HG02938 (cell line): ENCODE measurements at regions not wholly inside any gene's neighbourhood (a gene's known extent, or its start where the extent isn't known, plus 50 kb on each side); places are given as distances from the start of the nearest gene placed in this dataset.

Experiments
- ATAC-seq: cut with Tn5 transposase; IDR thresholded peaks from one replicate; pipeline ENCODE4 v1.9.1; 2021; ENCODE audit warnings: mild to moderate bottlenecking, moderate library complexity; ENCODE audit not compliant: unreplicated experiment

GRCh38 chr2:146143971-146144370 lies 1624.1 kb upstream of the ZEB2 start:
- ATAC-seq, result no peak

GRCh38 chr2:146138820-146139219 lies 1618.9 kb upstream of the ZEB2 start:
- no peak for ATAC-seq

DNA sequence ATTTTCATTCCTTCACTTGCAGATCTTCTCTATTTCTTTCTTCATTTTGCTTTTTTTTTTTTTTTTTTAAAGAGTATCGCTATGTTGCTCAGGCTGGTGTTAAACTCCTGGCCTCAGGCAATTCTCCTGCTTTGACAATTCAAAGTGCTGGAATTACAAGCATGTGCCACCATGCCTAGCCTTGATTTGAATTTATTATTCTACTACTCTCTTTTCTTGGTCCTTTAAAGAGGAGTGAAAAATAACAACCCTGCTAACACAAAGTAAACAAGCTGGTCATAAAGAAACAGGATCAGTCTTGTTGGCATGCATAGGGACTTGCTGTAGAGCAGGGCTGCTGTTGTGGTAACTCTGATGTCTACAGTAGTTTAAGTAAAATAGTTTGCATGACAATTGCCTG lies 1615.3 kb upstream of the ZEB2 start:
- no peak for ATAC-seq

DNA sequence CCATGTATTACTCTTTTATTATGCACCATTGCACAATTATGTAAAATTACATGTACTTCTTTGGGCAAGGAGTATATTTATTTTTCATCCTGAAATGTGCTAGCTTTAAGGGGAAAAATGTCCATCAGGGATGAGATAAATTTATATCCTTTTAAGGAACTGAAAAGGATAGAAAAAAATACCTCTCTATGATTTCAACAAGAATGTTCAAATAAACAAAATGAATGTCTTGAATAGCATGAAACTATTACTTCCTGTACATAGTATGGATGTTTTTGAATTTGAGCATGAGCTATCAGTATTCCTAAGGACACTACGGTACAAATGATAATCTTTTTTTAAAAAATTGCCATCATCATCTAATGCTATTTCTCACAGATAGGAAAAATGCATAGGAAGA lies 1611.9 kb upstream of the ZEB2 start:
- no peak for ATAC-seq

DNA sequence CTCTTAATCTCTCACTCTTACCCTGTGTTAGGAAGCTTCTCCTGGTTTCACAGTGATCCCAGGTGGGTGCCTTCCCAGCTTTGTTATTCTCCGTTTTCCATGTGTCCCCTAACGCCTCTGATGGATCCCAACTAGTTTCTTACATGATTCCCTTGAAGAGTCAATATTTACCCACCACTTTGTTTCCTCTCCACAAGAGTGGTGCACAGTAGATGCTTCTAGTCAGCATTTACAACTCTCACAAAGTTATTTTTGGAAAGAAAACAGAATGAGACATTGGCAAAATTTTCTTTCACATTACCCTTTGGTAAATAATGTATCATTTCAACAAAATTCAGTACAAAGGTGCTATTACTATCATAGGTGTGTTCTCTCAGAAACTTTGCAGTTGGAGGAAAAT lies 1611.1 kb upstream of the ZEB2 start:
- ATAC-seq, result no peak

- ATAC-seq, result no peak
Measured at GRCh38 chr2:146130290-146130689, 1610.4 kb upstream of the ZEB2 start.

DNA sequence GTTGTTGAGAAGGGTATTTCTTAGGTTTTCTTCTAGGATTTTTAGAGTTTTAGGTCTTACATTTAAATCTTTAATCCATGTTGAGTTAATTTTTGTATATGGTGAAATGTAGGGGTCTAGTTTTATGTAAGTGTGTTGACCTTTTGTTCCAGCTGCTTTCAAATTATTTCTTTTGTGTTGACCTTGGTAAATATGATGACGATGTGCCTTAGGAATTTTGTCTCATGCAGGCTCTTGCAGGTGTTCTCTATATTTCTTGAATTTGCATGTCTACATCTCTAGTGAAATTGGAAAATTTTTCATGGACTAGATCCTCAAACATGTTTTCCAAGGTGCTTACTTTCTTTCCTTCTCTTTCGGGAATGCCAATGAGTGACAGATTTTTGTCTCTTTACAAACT lies 1609.3 kb upstream of the ZEB2 start:
- no peak for ATAC-seq

- no peak for ATAC-seq
Measured at GRCh38 chr2:146128216-146128615, 1608.3 kb upstream of the ZEB2 start.

- no peak for ATAC-seq
Measured at GRCh38 chr2:146125551-146125950, 1605.6 kb upstream of the ZEB2 start.

- no peak for ATAC-seq
Measured at GRCh38 chr2:146124741-146125140, 1604.8 kb upstream of the ZEB2 start.

- ATAC-seq, result no peak
Measured at GRCh38 chr2:146123714-146124113, 1603.8 kb upstream of the ZEB2 start.

- no peak for ATAC-seq
Measured at GRCh38 chr2:146123256-146123655, 1603.3 kb upstream of the ZEB2 start.

GRCh38 chr2:146119586-146119985 lies 1599.7 kb upstream of the ZEB2 start:
- no peak for ATAC-seq

GRCh38 chr2:146108993-146109392 lies 1589.1 kb upstream of the ZEB2 start:
- no peak for ATAC-seq

GRCh38 chr2:146094185-146094584 lies 1574.3 kb upstream of the ZEB2 start:
- no peak for ATAC-seq

DNA sequence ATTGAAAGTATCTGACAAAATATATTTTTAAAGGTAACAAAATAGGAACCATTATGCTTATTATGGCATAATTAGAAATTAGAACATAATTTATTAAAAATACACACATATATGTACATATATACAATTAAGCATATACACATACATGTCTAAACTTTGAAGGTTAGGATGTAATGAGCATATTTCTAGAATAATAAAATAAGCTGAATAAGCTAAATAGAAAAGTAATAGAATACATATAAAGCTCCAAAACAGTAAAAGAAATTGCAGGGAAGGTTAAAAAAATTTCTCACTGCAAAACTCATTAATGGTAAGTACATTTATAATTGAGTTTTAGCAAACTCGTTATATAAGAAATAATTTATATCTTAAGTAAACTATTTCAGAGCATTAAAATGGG lies 1561.5 kb upstream of the ZEB2 start:
- no peak for ATAC-seq

GRCh38 chr2:146080925-146081324 lies 1561.0 kb upstream of the ZEB2 start:
- ATAC-seq, result no peak

DNA sequence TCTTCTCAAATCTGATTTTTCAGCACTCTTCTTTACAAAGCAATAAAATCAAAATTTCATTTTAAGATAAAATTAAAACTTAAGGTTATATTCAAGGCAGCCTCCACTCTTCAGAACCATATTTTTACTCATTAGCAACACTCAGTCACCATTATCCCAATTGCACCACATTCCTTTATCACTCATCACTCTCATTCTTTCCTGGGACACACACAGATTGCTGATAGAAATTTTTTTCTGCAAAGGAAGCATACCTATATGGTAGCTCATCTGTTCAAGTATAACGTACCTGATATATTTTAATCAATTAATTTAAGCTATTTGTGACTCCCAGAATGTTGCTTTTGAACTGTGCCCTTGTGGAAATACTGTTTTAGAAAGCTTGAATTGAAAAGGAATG lies 1559.3 kb upstream of the ZEB2 start:
- no peak for ATAC-seq

GRCh38 chr2:146077156-146077555 lies 1557.2 kb upstream of the ZEB2 start:
- no peak for ATAC-seq

GRCh38 chr2:146068051-146068450 lies 1548.1 kb upstream of the ZEB2 start:
- ATAC-seq, result no peak

GRCh38 chr2:146048141-146048540 lies 1528.2 kb upstream of the ZEB2 start:
- no peak for ATAC-seq

GRCh38 chr2:146041274-146041910 lies 1521.5 kb upstream of the ZEB2 start:
- ATAC-seq, result no peak

DNA sequence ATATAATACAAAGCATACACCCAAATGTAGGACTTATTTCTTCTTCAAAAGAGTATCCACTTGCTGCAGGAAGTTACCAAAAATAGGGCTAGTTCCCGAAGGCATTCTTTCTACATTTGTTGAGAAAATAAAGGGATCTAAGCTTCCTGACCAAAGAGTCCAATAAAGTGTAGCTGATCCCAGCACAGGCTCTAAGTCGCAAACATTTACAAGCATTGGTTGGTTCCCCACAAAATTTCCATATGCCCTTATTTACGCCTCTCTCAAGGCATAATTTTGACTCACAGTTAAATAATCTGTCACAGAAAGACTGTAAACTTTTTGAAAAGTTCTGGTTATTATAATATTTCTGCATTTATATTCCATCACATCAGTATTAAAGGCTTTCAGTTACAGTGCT lies 1520.1 kb upstream of the ZEB2 start:
- ATAC-seq, result no peak
